Heart left ventricle (tissue), 13 donors: ENCODE measurements at regions not wholly inside any gene's neighbourhood (a gene's known extent, or its start where the extent isn't known, plus 50 kb on each side); places are given as distances from the start of the nearest gene placed in this dataset.

ENCODE experiments used
- CTCF ChIP-seq, 12 donors: fragments of 200-600 bp; sonication (generic) in 4 of 12; IDR thresholded peaks; one replicate each; pipeline versions ENCODE4 v1.5.0 to v1.8.0; 2018 to 2022; ENCODE audit warnings: antibody characterized with exemption in 12 of 12, mild to moderate bottlenecking in 5 of 12
- POLR2A ChIP-seq, 2 donors: fragments of 450-650 bp; IDR thresholded peaks; one replicate each; pipeline ENCODE4 v1.6.1; 2017; ENCODE audit warnings: antibody characterized with exemption in 2 of 2, mild to moderate bottlenecking in 2 of 2, moderate library complexity in 2 of 2
- donor health status: ischemic (EF 13 %, LVEDD 7.1; RV severe dilation, severe dysfunction).
- donor health status: DM: no; HTN: yes; CAD: no.
- donor health status: DM: no; HTN: no; CAD: no.
- donor health status: ischemic (EF 25% LVEDD 6.9; RV normal size, moderate dysfunction).
- donor health status: ischemic (EF 25% LVEDD 5.7; RV mildly dilated, moderate dysfunction).
- donor health status: ischemic (EF 35%, LVEDD 5.7; RV mildly dilated, moderate dysfunction).
- donor health status: nonischemic (EF 11% LVEDD 7.7; RV severe dilation, severe dysfunction).
- donor health status: DM: yes; HTN: yes; CAD: no.
- donor health status: PGD.
- donor health status: ischemic (EF 29% LVEDD 5.4; RV normal size, mild dysfunction).
- donor health status: nonischemic (EF 23%, LVEDD 6.1; RV moderate dilation, normal function).

- TF ChIP-seq POLR2A (IDR thresholded peaks at IDR 0.05) (no peak), CTCF (IDR thresholded peaks at IDR 0.05) (no peak)
These were observed 462.7 kb downstream of the METTL4 start for GRCh38 chr18:2108591-2108990.
